Islet of Langerhans (tissue), 1 donor: ENCODE measurements at regions not wholly inside any gene's neighbourhood (a gene's known extent, or its start where the extent isn't known, plus 50 kb on each side); places are given as distances from the start of the nearest gene placed in this dataset.
"Not testable (repeated sequence)": the region's sequence is repeated elsewhere in the genome, so short reads cannot be mapped to it uniquely, and the experiment has no call there.

ENCODE experiments used
- FAIRE-seq: peaks from one replicate; lab custom pipeline; 2011; peaks lifted over from hg19 to GRCh38; lab: Jason Lieb, UNC

GRCh38 chr9:33739398-33739797 lies 56.0 kb upstream of the PRSS3 start:
- no peak for FAIRE-seq

GRCh38 chr9:33740075-33740474 lies 55.3 kb upstream of the PRSS3 start:
- FAIRE-seq, result no peak

GRCh38 chr9:33740958-33741357 lies 54.4 kb upstream of the PRSS3 start:
- not testable (repeated sequence) for FAIRE-seq

GRCh38 chr9:33742051-33742450 lies 53.3 kb upstream of the PRSS3 start:
- FAIRE-seq, result no peak

GRCh38 chr9:33742519-33742918 lies 52.8 kb upstream of the PRSS3 start:
- no peak for FAIRE-seq
